Hepatocyte (in vitro differentiated cells): ENCODE measurements at regions not wholly inside any gene's neighbourhood (a gene's known extent, or its start where the extent isn't known, plus 50 kb on each side); places are given as distances from the start of the nearest gene placed in this dataset.

Experiments
- DNase-seq: peaks from one replicate; pipeline ENCODE4 v3.0.0-alpha.2; 2016; ENCODE audit warnings: low spot score
- H2AFZ ChIP-seq: fragments of 200-600 bp; sonication (generic); 2 replicates; pipeline ENCODE4 v1.6.0; 2016; ENCODE audit warnings: antibody characterized with exemption, mild to moderate bottlenecking
- H3K27ac ChIP-seq: fragments of 200-600 bp; sonication (generic); 2 replicates; pipeline ENCODE4 v1.5.1; 2016; ENCODE audit warnings: mild to moderate bottlenecking
- H3K27me3 ChIP-seq: fragments of 200-600 bp; sonication (generic); 2 replicates; pipeline ENCODE4 v1.6.1; 2016
- H3K36me3 ChIP-seq: fragments of 200-600 bp; sonication (generic); replicated peaks from 2 replicates; pipeline ENCODE4 v1.5.1; 2016; ENCODE audit warnings: low read depth; ENCODE audit not compliant: insufficient read depth
- H3K4me1 ChIP-seq: fragments of 200-600 bp; sonication (generic); 2 replicates; pipeline ENCODE4 v1.5.1; 2016; ENCODE audit warnings: mild to moderate bottlenecking, moderate library complexity; ENCODE audit not compliant: insufficient read depth
- H3K4me2 ChIP-seq: fragments of 200-600 bp; sonication (generic); 2 replicates; pipeline ENCODE4 v1.6.0; 2016
- H3K4me3 ChIP-seq: fragments of 200-600 bp; sonication (generic); 2 replicates; pipeline ENCODE4 v1.5.1; 2016; ENCODE audit warnings: mild to moderate bottlenecking
- H3K79me2 ChIP-seq: fragments of 200-600 bp; sonication (generic); 2 replicates; pipeline ENCODE4 v1.6.0; 2017; ENCODE audit warnings: mild to moderate bottlenecking
- H3K9me2 ChIP-seq: fragments of 200-600 bp; sonication (generic); replicated peaks from 2 replicates; pipeline ENCODE4 v1.6.0; 2017; ENCODE audit warnings: mild to moderate bottlenecking; ENCODE audit not compliant: insufficient read depth
- H3K9me3 ChIP-seq: fragments of 200-600 bp; sonication (generic); 2 replicates; pipeline ENCODE4 v1.5.1; 2016; ENCODE audit warnings: low read depth, mild to moderate bottlenecking
- H4K20me1 ChIP-seq: fragments of 200-600 bp; sonication (generic); 2 replicates; pipeline ENCODE4 v1.6.0; 2016; ENCODE audit warnings: mild to moderate bottlenecking; ENCODE audit not compliant: insufficient read depth, poor library complexity, severe bottlenecking
- EZH2 ChIP-seq: fragments of 200-600 bp; sonication (generic); IDR thresholded peaks from 2 replicates; pipeline ENCODE4 v1.6.1; 2016; ENCODE audit warnings: antibody characterized with exemption, mild to moderate bottlenecking, borderline replicate concordance
- EZH2phosphoT487 ChIP-seq: fragments of 200-600 bp; sonication (generic); IDR thresholded peaks from one replicate; pipeline ENCODE4 v1.6.1; 2018; ENCODE audit warnings: antibody characterized with exemption, mild to moderate bottlenecking, low read depth, moderate library complexity; ENCODE audit not compliant: unreplicated experiment, severe bottlenecking
- WGBS: methylation state at CpG from one replicate; pipeline ENCODE4 v1.1.6; 2016; ENCODE audit warnings: low lambda C conversion rate; ENCODE audit errors: missing lambda C conversion rate; 5-methylcytosine and 5-hydroxymethylcytosine counted together
- TF ChIP-seq, protein P1 (sequence below): fragments of 200-600 bp; sonication (generic); IDR thresholded peaks from 2 replicates; pipeline ENCODE4 v1.5.1; 2016; ENCODE audit warnings: antibody characterized with exemption, mild to moderate bottlenecking; ENCODE audit not compliant: poor library complexity

- no peaks in the 10 kb centered on the region for H3K9me2 ChIP-seq
- no peak overlapping the region for H2AFZ ChIP-seq
- no peak for TF ChIP-seq EZH2
- TF ChIP-seq, protein P1, sequence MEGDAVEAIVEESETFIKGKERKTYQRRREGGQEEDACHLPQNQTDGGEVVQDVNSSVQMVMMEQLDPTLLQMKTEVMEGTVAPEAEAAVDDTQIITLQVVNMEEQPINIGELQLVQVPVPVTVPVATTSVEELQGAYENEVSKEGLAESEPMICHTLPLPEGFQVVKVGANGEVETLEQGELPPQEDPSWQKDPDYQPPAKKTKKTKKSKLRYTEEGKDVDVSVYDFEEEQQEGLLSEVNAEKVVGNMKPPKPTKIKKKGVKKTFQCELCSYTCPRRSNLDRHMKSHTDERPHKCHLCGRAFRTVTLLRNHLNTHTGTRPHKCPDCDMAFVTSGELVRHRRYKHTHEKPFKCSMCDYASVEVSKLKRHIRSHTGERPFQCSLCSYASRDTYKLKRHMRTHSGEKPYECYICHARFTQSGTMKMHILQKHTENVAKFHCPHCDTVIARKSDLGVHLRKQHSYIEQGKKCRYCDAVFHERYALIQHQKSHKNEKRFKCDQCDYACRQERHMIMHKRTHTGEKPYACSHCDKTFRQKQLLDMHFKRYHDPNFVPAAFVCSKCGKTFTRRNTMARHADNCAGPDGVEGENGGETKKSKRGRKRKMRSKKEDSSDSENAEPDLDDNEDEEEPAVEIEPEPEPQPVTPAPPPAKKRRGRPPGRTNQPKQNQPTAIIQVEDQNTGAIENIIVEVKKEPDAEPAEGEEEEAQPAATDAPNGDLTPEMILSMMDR, result no peak
- TF ChIP-seq EZH2phosphoT487, result no peak
- 79% methylated on average over 11 of the region's 11 CpGs for WGBS
- H4K20me1 ChIP-seq, result no peaks in the 10 kb centered on the region
- H3K27me3 ChIP-seq, result no peaks in the 10 kb centered on the region
- no peaks in the 10 kb centered on the region for H3K4me1 ChIP-seq
- H3K79me2 ChIP-seq, result no peaks in the 10 kb centered on the region
- no peak overlapping the region for H3K4me3 ChIP-seq
- no peaks in the 10 kb centered on the region for H3K36me3 ChIP-seq
- no peak overlapping the region for H3K4me2 ChIP-seq
- no peaks in the 10 kb centered on the region for H3K9me3 ChIP-seq
- no peak overlapping the region for H3K27ac ChIP-seq
- DNase-seq, result no peak
Measured at GRCh38 chr2:164014068-164014731, 278.4 kb upstream of the FIGN start.

GRCh38 chr2:164012581-164012980, 276.8 kb upstream of the FIGN start:
- no peak overlapping the region for H3K27ac ChIP-seq
- H3K9me2 ChIP-seq, result no peaks in the 10 kb centered on the region
- no peak for DNase-seq
- no peak overlapping the region for H3K4me2 ChIP-seq
- H3K9me3 ChIP-seq, result no peaks in the 10 kb centered on the region
- H3K4me1 ChIP-seq, result no peaks in the 10 kb centered on the region
- no peaks in the 10 kb centered on the region for H3K36me3 ChIP-seq
- H3K27me3 ChIP-seq, result no peaks in the 10 kb centered on the region
- H3K79me2 ChIP-seq, result no peaks in the 10 kb centered on the region
- TF ChIP-seq EZH2phosphoT487 (no peak), EZH2 (no peak)
- TF ChIP-seq, protein P1, result no peak
- 93% methylated on average over 3 of the region's 3 CpGs for WGBS
- H3K4me3 ChIP-seq, result no peak overlapping the region
- no peak overlapping the region for H2AFZ ChIP-seq
- no peaks in the 10 kb centered on the region for H4K20me1 ChIP-seq

DNA sequence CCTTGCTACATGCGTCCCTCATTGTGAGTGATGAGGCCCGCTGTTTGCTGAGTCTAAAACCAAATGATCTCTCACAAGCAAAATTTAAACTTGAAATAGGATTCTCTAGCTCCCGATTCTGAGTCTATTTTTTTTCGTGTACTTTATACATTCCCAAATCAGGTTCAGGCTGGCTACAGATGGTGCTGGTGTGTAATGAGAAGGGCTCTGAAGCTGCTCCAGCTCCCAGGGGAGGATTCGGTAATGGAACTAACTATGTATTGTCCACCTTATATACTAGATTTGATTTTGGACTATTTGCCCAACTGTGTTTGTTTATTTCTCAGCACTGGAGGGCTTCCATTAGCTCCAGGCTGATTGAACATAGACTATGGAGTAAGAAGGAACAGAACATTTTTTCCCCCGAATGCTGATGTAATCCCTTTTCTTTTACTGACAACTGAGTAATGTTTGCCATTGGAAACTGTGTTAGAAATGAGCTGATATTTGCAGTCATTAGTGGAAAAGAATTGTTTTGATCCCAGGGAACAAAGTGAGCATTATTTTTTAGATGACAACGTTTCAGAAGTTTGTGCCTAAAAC, 274.0 kb upstream of the FIGN start:
- Histone ChIP-seq H3K4me3 (no peak overlapping the region), H3K9me2 (no peaks in the 10 kb centered on the region), H3K4me1 (no peaks in the 10 kb centered on the region), H3K36me3 (no peaks in the 10 kb centered on the region), H3K79me2 (no peaks in the 10 kb centered on the region), H3K4me2 (no peak overlapping the region), H4K20me1 (no peaks in the 10 kb centered on the region), H3K9me3 (no peaks in the 10 kb centered on the region), H3K27me3 (no peaks in the 10 kb centered on the region), H3K27ac (no peak overlapping the region), H2AFZ (no peak overlapping the region)
- TF ChIP-seq EZH2phosphoT487 (no peak), EZH2 (no peak)
- TF ChIP-seq, protein P1, result no peak
- WGBS, result 63% methylated on average over 7 of the region's 7 CpGs
- DNase-seq, result no peak
